ENCODE measurements at regions not wholly inside any gene's neighbourhood (a gene's known extent, or its start where the extent isn't known, plus 50 kb on each side); places are given as distances from the start of the nearest gene placed in this dataset.

- no peak for TF ChIP-seq CTCF (IDR thresholded peaks at IDR 0.05)
- TF ChIP-seq POLR2A (IDR thresholded peaks at IDR 0.05): no peak
Measured at GRCh38 chr1:98157524-98158313, 236.9 kb upstream of the DPYD start.
